ENCODE measurements at regions not wholly inside any gene's neighbourhood (a gene's known extent, or its start where the extent isn't known, plus 50 kb on each side); places are given as distances from the start of the nearest gene placed in this dataset.

DNA sequence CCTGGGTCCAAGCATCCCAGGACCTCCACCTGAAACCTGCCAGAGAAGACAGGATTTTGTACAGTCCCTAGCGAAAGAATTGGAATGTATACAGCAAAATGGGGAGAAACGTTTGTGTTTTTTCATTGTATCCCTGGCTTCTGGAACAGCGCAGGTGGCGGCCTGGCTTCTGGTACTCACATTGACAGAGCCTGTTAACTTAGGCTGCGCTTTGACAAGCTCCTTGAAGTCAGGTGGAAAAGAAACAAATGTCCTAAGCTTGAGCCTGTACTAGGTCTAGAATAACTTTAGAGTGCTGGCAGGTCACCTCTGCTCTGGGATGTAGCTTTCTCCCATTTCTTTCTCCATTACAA is 343.7 kb upstream of the KLF3 start:
- CTCF ChIA-PET: interaction anchor here (0.9 to 2.9 kb wide), 12 partner anchors 8 to 409 kb away, joined by 3 to 42 read pairs (median 4); no protein-coding TSS in a partner anchor
- ATAC-seq (no peak), DNase-seq (ENCODE audit: low read depth, low spot score) (no peak)
- peak overlapping the region; percentile 36 for H3K9ac ChIP-seq (ENCODE audit: low read length)
- H3K4me3 ChIP-seq (replicated peaks in 1 of 2; ENCODE audit: low read depth in 1 of 2, low read length in 2 of 2): no peak overlapping the region
- no TSS peak for BruUV-seq (replicated peaks)
- no peak overlapping the region for H2AFZ ChIP-seq (ENCODE audit: low read depth, low read length, poor library complexity, severe bottlenecking)
- H3K79me2 ChIP-seq (ENCODE audit: insufficient read depth, low read length): no peaks in the 10 kb centered on the region
- RAD21 ChIA-PET (ENCODE audit: low non-redundant PET in 1 of 2, low total read pairs in 2 of 2, uncharacterized antibody in 2 of 2, unreplicated experiment in 2 of 2): interaction anchor here (0.6 to 2.0 kb wide), 8 partner anchors 34 to 411 kb away, joined by 3 to 14 read pairs (median 4); no protein-coding TSS in a partner anchor
- H3K4me1 ChIP-seq (ENCODE audit: control insufficient read depth in 1 of 2, insufficient read depth in 2 of 2, low read length in 2 of 2): peaks cover 17 to 37% of the 10 kb centered on the region in 2 experiments
- H3K36me3 ChIP-seq (ENCODE audit: control insufficient read depth in 1 of 2, insufficient read depth in 2 of 2, low read length in 2 of 2): no peaks in the 10 kb centered on the region
- TF ChIP-seq, protein P1, sequence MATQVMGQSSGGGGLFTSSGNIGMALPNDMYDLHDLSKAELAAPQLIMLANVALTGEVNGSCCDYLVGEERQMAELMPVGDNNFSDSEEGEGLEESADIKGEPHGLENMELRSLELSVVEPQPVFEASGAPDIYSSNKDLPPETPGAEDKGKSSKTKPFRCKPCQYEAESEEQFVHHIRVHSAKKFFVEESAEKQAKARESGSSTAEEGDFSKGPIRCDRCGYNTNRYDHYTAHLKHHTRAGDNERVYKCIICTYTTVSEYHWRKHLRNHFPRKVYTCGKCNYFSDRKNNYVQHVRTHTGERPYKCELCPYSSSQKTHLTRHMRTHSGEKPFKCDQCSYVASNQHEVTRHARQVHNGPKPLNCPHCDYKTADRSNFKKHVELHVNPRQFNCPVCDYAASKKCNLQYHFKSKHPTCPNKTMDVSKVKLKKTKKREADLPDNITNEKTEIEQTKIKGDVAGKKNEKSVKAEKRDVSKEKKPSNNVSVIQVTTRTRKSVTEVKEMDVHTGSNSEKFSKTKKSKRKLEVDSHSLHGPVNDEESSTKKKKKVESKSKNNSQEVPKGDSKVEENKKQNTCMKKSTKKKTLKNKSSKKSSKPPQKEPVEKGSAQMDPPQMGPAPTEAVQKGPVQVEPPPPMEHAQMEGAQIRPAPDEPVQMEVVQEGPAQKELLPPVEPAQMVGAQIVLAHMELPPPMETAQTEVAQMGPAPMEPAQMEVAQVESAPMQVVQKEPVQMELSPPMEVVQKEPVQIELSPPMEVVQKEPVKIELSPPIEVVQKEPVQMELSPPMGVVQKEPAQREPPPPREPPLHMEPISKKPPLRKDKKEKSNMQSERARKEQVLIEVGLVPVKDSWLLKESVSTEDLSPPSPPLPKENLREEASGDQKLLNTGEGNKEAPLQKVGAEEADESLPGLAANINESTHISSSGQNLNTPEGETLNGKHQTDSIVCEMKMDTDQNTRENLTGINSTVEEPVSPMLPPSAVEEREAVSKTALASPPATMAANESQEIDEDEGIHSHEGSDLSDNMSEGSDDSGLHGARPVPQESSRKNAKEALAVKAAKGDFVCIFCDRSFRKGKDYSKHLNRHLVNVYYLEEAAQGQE (IDR thresholded peaks at IDR 0.05; ENCODE audit: low read depth): no peak
- no peak for TF ChIP-seq ELF1 (IDR thresholded peaks at IDR 0.05; ENCODE audit: borderline replicate concordance, low read depth)
- no peak for TF ChIP-seq CEBPB (IDR thresholded peaks at IDR 0.05; ENCODE audit: low read depth)
- 0 out of 2 replicates have a peak, but pooled peaks have one; percentile 2 for TF ChIP-seq FOSL1 (IDR thresholded peaks at IDR 0.05; ENCODE audit: low read depth)
- TF ChIP-seq CBX3 (IDR thresholded peaks at IDR 0.05; ENCODE audit: low read depth): no peak
- H3K9me3 ChIP-seq (ENCODE audit: control insufficient read depth in 1 of 2, insufficient read depth in 1 of 2, low read depth in 1 of 2, low read length in 2 of 2): no peaks in the 10 kb centered on the region
- no peaks in the 10 kb centered on the region for H4K20me1 ChIP-seq (ENCODE audit: insufficient read depth)
- POLR2A ChIA-PET: interaction anchor here (0.7 to 2.3 kb wide), 5 partner anchors 131 to 408 kb away, joined by 3 to 9 read pairs (median 4); no protein-coding TSS in a partner anchor
- H3K4me2 ChIP-seq (ENCODE audit: low read length): peak overlapping the region; percentile 64
- H3K9me2 ChIP-seq (ENCODE audit: insufficient read depth): no peaks in the 10 kb centered on the region
- intact Hi-C loops (cut with micrococcal nuclease): loop anchor here (1.0 kb wide), 1 partner anchor 408 kb away; no protein-coding TSS in a partner anchor
- H3K27ac ChIP-seq (ENCODE audit: low read depth, low read length): peak overlapping the region; percentile 16; the same call in 1 of the 2 replicates
- H3K27me3 ChIP-seq (ENCODE audit: insufficient read depth, low read length): no peaks in the 10 kb centered on the region
